HG03558 (cell line): ENCODE measurements at regions not wholly inside any gene's neighbourhood (a gene's known extent, or its start where the extent isn't known, plus 50 kb on each side); places are given as distances from the start of the nearest gene placed in this dataset.

Experiments used
- ATAC-seq: cut with Tn5 transposase; IDR thresholded peaks from one replicate; pipeline ENCODE4 v1.9.1; 2021; ENCODE audit warnings: moderate number of reproducible peaks; ENCODE audit not compliant: unreplicated experiment; ENCODE audit errors: extremely low read depth

GRCh38 chr10:62726638-62727037 is 77.9 kb upstream of the ADO start:
- ATAC-seq, result no peak

- ATAC-seq, result no peak
These were observed 76.6 kb upstream of the ADO start for GRCh38 chr10:62727934-62728333.

GRCh38 chr10:62728479-62728878 is 76.0 kb upstream of the ADO start:
- ATAC-seq, result no peak

- peak; percentile 65 for ATAC-seq
These were observed 71.5 kb upstream of the ADO start for GRCh38 chr10:62732841-62733653.

- ATAC-seq, result no peak
These were observed 70.7 kb upstream of the ADO start for GRCh38 chr10:62733654-62734293.

GRCh38 chr10:62734781-62735463 is 69.6 kb upstream of the ADO start:
- ATAC-seq, result no peak

GRCh38 chr10:62735464-62736167 is 68.9 kb upstream of the ADO start:
- ATAC-seq, result peak; percentile 29

- no peak for ATAC-seq
These were observed 68.4 kb upstream of the ADO start for GRCh38 chr10:62736168-62736546.

- no peak for ATAC-seq
These were observed 65.6 kb upstream of the ADO start for GRCh38 chr10:62738916-62739315.

- ATAC-seq, result no peak
These were observed 63.4 kb upstream of the ADO start for GRCh38 chr10:62740885-62741745.

- no peak for ATAC-seq
These were observed 62.5 kb upstream of the ADO start for GRCh38 chr10:62741996-62742395.

GRCh38 chr10:62742536-62743061 is 61.9 kb upstream of the ADO start:
- no peak for ATAC-seq

GRCh38 chr10:62744136-62744535 is 60.4 kb upstream of the ADO start:
- no peak for ATAC-seq

GRCh38 chr10:62745581-62745980 is 58.9 kb upstream of the ADO start:
- no peak for ATAC-seq

- ATAC-seq, result no peak
These were observed 57.4 kb upstream of the ADO start for GRCh38 chr10:62746951-62747729.

GRCh38 chr10:62748386-62748785 is 56.1 kb upstream of the ADO start:
- ATAC-seq, result no peak

GRCh38 chr10:62749093-62749683 is 55.3 kb upstream of the ADO start:
- ATAC-seq, result no peak
